Brain microvascular endothelial cell (primary cell): ENCODE measurements at regions not wholly inside any gene's neighbourhood (a gene's known extent, or its start where the extent isn't known, plus 50 kb on each side); places are given as distances from the start of the nearest gene placed in this dataset.

Experiments
- DNase-seq: peaks from one replicate; pipeline ENCODE4 v3.0.0-alpha.2; 2020
- H3K27ac ChIP-seq: fragments of 250-450 bp; sonication (Bioruptor Pico); 2 replicates; pipeline ENCODE4 v1.5.1; 2020; ENCODE audit warnings: mild to moderate bottlenecking, moderate library complexity
- H3K27me3 ChIP-seq: fragments of 250-450 bp; sonication (Bioruptor Pico); replicated peaks from 2 replicates; pipeline ENCODE4 v1.5.1; 2020; ENCODE audit warnings: mild to moderate bottlenecking
- H3K36me3 ChIP-seq: fragments of 250-450 bp; sonication (Bioruptor Pico); replicated peaks from 2 replicates; pipeline ENCODE4 v1.5.1; 2020; ENCODE audit warnings: mild to moderate bottlenecking
- H3K4me3 ChIP-seq: 2 replicates; pipeline ENCODE4 v1.5.1; 2011; ENCODE audit warnings: low read depth, mild to moderate bottlenecking, control low read depth, low read length, moderate library complexity
- CTCF ChIP-seq: IDR thresholded peaks from 2 replicates; pipeline ENCODE4 v1.5.1; 2011; ENCODE audit warnings: low read depth, mild to moderate bottlenecking, moderate library complexity, low read length, control low read depth, inconsistent platforms; ENCODE audit errors: missing control alignments
- in situ Hi-C: cut with HindIII; loops from 2 replicates; pipeline ENCODE4 v1.10.0; 2017; ENCODE audit warnings: low sequenced_read_pairs, low pct_ligation_motif_present

GRCh38 chr9:20186823-20187222, 398.0 kb upstream of the SLC24A2 start:
- DNase-seq, result no peak
- no peak for TF ChIP-seq CTCF
- in situ Hi-C loops, result loop anchor here (25.0 kb wide), 1 partner anchor 175 kb away; no protein-coding TSS in a partner anchor

GRCh38 chr9:20186231-20186630, 397.4 kb upstream of the SLC24A2 start:
- no peaks in the 10 kb centered on the region for H3K27me3 ChIP-seq
- H3K27ac ChIP-seq, result no peak overlapping the region
- no peak for DNase-seq
- no peaks in the 10 kb centered on the region for H3K36me3 ChIP-seq
- TF ChIP-seq CTCF, result no peak
- in situ Hi-C loops, result loop anchor here (25.0 kb wide), 1 partner anchor 176 kb away; no protein-coding TSS in a partner anchor
- no peak overlapping the region for H3K4me3 ChIP-seq

More at GRCh38 chr9:20186823-20187222, 398.0 kb upstream of the SLC24A2 start:
- Histone ChIP-seq H3K36me3 (no peaks in the 10 kb centered on the region), H3K27ac (no peak overlapping the region), H3K27me3 (no peaks in the 10 kb centered on the region), H3K4me3 (no peak overlapping the region)

- TF ChIP-seq CTCF, result no peak
- H3K4me3 ChIP-seq, result no peak overlapping the region
- no peak for DNase-seq
- H3K27ac ChIP-seq, result no peak overlapping the region
- H3K36me3 ChIP-seq, result no peaks in the 10 kb centered on the region
- in situ Hi-C loops, result loop anchor here (25.0 kb wide), 1 partner anchor 178 kb away; no protein-coding TSS in a partner anchor
- H3K27me3 ChIP-seq, result no peaks in the 10 kb centered on the region
These were observed 395.7 kb upstream of the SLC24A2 start for GRCh38 chr9:20184541-20184940.

GRCh38 chr9:20178679-20179078, 389.8 kb upstream of the SLC24A2 start:
- no peak for DNase-seq
- in situ Hi-C loops, result loop anchor here (25.0 kb wide), 1 partner anchor 184 kb away; no protein-coding TSS in a partner anchor
- H3K4me3 ChIP-seq, result no peak overlapping the region

GRCh38 chr9:20178197-20178596, 389.4 kb upstream of the SLC24A2 start:
- H3K36me3 ChIP-seq, result no peaks in the 10 kb centered on the region
- DNase-seq, result no peak
- no peak overlapping the region for H3K27ac ChIP-seq
- TF ChIP-seq CTCF, result no peak
- in situ Hi-C loops, result loop anchor here (25.0 kb wide), 1 partner anchor 184 kb away; no protein-coding TSS in a partner anchor
- no peaks in the 10 kb centered on the region for H3K27me3 ChIP-seq
- H3K4me3 ChIP-seq, result no peak overlapping the region

More at GRCh38 chr9:20178679-20179078, 389.8 kb upstream of the SLC24A2 start:
- Histone ChIP-seq H3K36me3 (no peaks in the 10 kb centered on the region), H3K27me3 (no peaks in the 10 kb centered on the region), H3K27ac (no peak overlapping the region)
- TF ChIP-seq CTCF, result no peak

- Histone ChIP-seq H3K4me3 (no peak overlapping the region), H3K27ac (no peak overlapping the region), H3K36me3 (no peaks in the 10 kb centered on the region), H3K27me3 (no peaks in the 10 kb centered on the region)
- no peak for DNase-seq
- in situ Hi-C loops, result no loop called here
- TF ChIP-seq CTCF, result no peak
These were observed 381.3 kb upstream of the SLC24A2 start for GRCh38 chr9:20170122-20170521.
